ENCODE measurements at regions not wholly inside any gene's neighbourhood (a gene's known extent, or its start where the extent isn't known, plus 50 kb on each side); places are given as distances from the start of the nearest gene placed in this dataset.

- no peak for DNase-seq
Measured at GRCh38 chr1:4298361-4299083, 355.9 kb upstream of the AJAP1 start.

- DNase-seq: no peak
Measured at GRCh38 chr1:4301007-4301406, 353.4 kb upstream of the AJAP1 start.

GRCh38 chr1:4303303-4303702 lies 351.1 kb upstream of the AJAP1 start:
- no peak for DNase-seq

GRCh38 chr1:4305526-4306301 lies 348.7 kb upstream of the AJAP1 start:
- no peak for DNase-seq

GRCh38 chr1:4306559-4307467 lies 347.6 kb upstream of the AJAP1 start:
- no peak for DNase-seq

GRCh38 chr1:4307468-4307845 lies 347.0 kb upstream of the AJAP1 start:
- no peak for DNase-seq

GRCh38 chr1:4307911-4308545 lies 346.4 kb upstream of the AJAP1 start:
- no peak for DNase-seq

GRCh38 chr1:4308806-4309205 lies 345.6 kb upstream of the AJAP1 start:
- no peak for DNase-seq

- no peak for DNase-seq
Measured at GRCh38 chr1:4309676-4310320, 344.6 kb upstream of the AJAP1 start.

- no peak for DNase-seq
Measured at GRCh38 chr1:4310396-4310923, 343.9 kb upstream of the AJAP1 start.

- DNase-seq: no peak
Measured at GRCh38 chr1:4312024-4312423, 342.4 kb upstream of the AJAP1 start.

- no peak for DNase-seq
Measured at GRCh38 chr1:4315202-4315601, 339.2 kb upstream of the AJAP1 start.

GRCh38 chr1:4317207-4317606 lies 337.2 kb upstream of the AJAP1 start:
- DNase-seq: no peak

- no peak for DNase-seq
Measured at GRCh38 chr1:4318720-4319119, 335.7 kb upstream of the AJAP1 start.

- DNase-seq: no peak
Measured at GRCh38 chr1:4319496-4319895, 334.9 kb upstream of the AJAP1 start.

- no peak for DNase-seq
Measured at GRCh38 chr1:4322881-4323280, 331.5 kb upstream of the AJAP1 start.

GRCh38 chr1:4323309-4323708 lies 331.1 kb upstream of the AJAP1 start:
- DNase-seq: no peak

- no peak for DNase-seq
Measured at GRCh38 chr1:4324525-4324924, 329.9 kb upstream of the AJAP1 start.

GRCh38 chr1:4327142-4327541 lies 327.3 kb upstream of the AJAP1 start:
- no peak for DNase-seq

GRCh38 chr1:4328402-4329071 lies 325.9 kb upstream of the AJAP1 start:
- no peak for DNase-seq
